ENCODE measurements at regions not wholly inside any gene's neighbourhood (a gene's known extent, or its start where the extent isn't known, plus 50 kb on each side); places are given as distances from the start of the nearest gene placed in this dataset.
"Not testable (repeated sequence)": the region's sequence is repeated elsewhere in the genome, so short reads cannot be mapped to it uniquely, and the experiment has no call there.

GRCh38 chr3:193905541-193906396 is 230.2 kb upstream of the HES1 start:
- no peak for DNase-seq (ENCODE audit: low read depth)

GRCh38 chr3:193906849-193907410 is 229.0 kb upstream of the HES1 start:
- DNase-seq (ENCODE audit: low read depth): no peak

- no peak for DNase-seq (ENCODE audit: low read depth)
Measured at GRCh38 chr3:193908181-193908744, 227.7 kb upstream of the HES1 start.

- DNase-seq (ENCODE audit: low read depth): no peak
Measured at GRCh38 chr3:193909387-193909786, 226.6 kb upstream of the HES1 start.

- no peak for DNase-seq (ENCODE audit: low read depth)
Measured at GRCh38 chr3:193910310-193910709, 225.6 kb upstream of the HES1 start.

GRCh38 chr3:193910886-193911738 is 224.8 kb upstream of the HES1 start:
- DNase-seq (ENCODE audit: low read depth): no peak

- no peak for DNase-seq (ENCODE audit: low read depth)
Measured at GRCh38 chr3:193911784-193912340, 224.1 kb upstream of the HES1 start.

- no peak for DNase-seq (ENCODE audit: low read depth)
Measured at GRCh38 chr3:193912621-193913178, 223.2 kb upstream of the HES1 start.

- no peak for DNase-seq (ENCODE audit: low read depth)
Measured at GRCh38 chr3:193914602-193915001, 221.3 kb upstream of the HES1 start.

- DNase-seq (ENCODE audit: low read depth): no peak
Measured at GRCh38 chr3:193915099-193915498, 220.8 kb upstream of the HES1 start.

GRCh38 chr3:193915613-193916012 is 220.3 kb upstream of the HES1 start:
- DNase-seq (ENCODE audit: low read depth): no peak

GRCh38 chr3:193917158-193917557 is 218.8 kb upstream of the HES1 start:
- no peak for DNase-seq (ENCODE audit: low read depth)

GRCh38 chr3:193921465-193921864 is 214.5 kb upstream of the HES1 start:
- no peak for DNase-seq (ENCODE audit: low read depth)

GRCh38 chr3:193922034-193922774 is 213.7 kb upstream of the HES1 start:
- DNase-seq (ENCODE audit: low read depth): no peak

GRCh38 chr3:193923958-193924357 is 212.0 kb upstream of the HES1 start:
- DNase-seq (ENCODE audit: low read depth): not testable (repeated sequence)

- not testable (repeated sequence) for DNase-seq (ENCODE audit: low read depth)
Measured at GRCh38 chr3:193926071-193926470, 209.9 kb upstream of the HES1 start.

GRCh38 chr3:193927413-193928206 is 208.3 kb upstream of the HES1 start:
- not testable (repeated sequence) for DNase-seq (ENCODE audit: low read depth)

GRCh38 chr3:193928354-193929209 is 207.4 kb upstream of the HES1 start:
- no peak for DNase-seq (ENCODE audit: low read depth)

GRCh38 chr3:193929373-193929772 is 206.6 kb upstream of the HES1 start:
- DNase-seq (ENCODE audit: low read depth): no peak

All from stimulated activated CD8-positive, alpha-beta memory T cell treated with anti-CD3 and anti-CD28 coated beads, Interleukin-15, amount 100 ng/mL, for 24 hours (primary cell).